Fibroblast of lung (primary cell): ENCODE measurements at regions not wholly inside any gene's neighbourhood (a gene's known extent, or its start where the extent isn't known, plus 50 kb on each side); places are given as distances from the start of the nearest gene placed in this dataset.
"Not testable (repeated sequence)": the region's sequence is repeated elsewhere in the genome, so short reads cannot be mapped to it uniquely, and the experiment has no call there.

ENCODE experiments used
- DNase-seq, 2 donors: peaks; one replicate each; pipeline versions ENCODE4 v3.0.0 to v3.0.0-alpha.2; 2010; ENCODE audit warnings: low read depth in 2 of 2
- H2AFZ ChIP-seq: 2 replicates; pipeline ENCODE4 v1.5.1; 2012; ENCODE audit warnings: low read length, control low read depth, inconsistent platforms
- H3K27ac ChIP-seq: 2 replicates; pipeline ENCODE4 v1.5.1; 2011; ENCODE audit warnings: low read length, control low read depth; ENCODE audit not compliant: insufficient read depth
- H3K27me3 ChIP-seq: 2 replicates; pipeline ENCODE4 v1.5.1; 2011; ENCODE audit warnings: mild to moderate bottlenecking, low read length; ENCODE audit not compliant: control insufficient read depth, insufficient read depth
- H3K36me3 ChIP-seq: 2 replicates; pipeline ENCODE4 v1.5.1; 2011; ENCODE audit warnings: low read length; ENCODE audit not compliant: control insufficient read depth, insufficient read depth
- H3K4me1 ChIP-seq: 2 replicates; pipeline ENCODE4 v1.5.1; 2011; ENCODE audit warnings: low read length; ENCODE audit not compliant: control insufficient read depth, insufficient read depth; ENCODE audit errors: extremely low read depth
- H3K4me2 ChIP-seq: 2 replicates; pipeline ENCODE4 v1.5.1; 2011; ENCODE audit warnings: low read length, control low read depth; ENCODE audit not compliant: insufficient read depth; ENCODE audit errors: extremely low read depth
- H3K4me3 ChIP-seq, 4 experiments: fragments of 200-600 bp in 1 of 4; sonication (generic) in 1 of 4; replicated peaks in 1 of 4; 2 replicates each; pipeline ENCODE4 v1.5.1; 2011 to 2016; ENCODE audit warnings: low read length in 4 of 4, low read depth in 3 of 4, mild to moderate bottlenecking in 3 of 4, control low read depth in 2 of 4, inconsistent platforms in 1 of 4, mixed read lengths in 1 of 4; ENCODE audit not compliant: insufficient read depth in 1 of 4; ENCODE audit errors: control extremely low read depth in 1 of 4
- H3K79me2 ChIP-seq: 2 replicates; pipeline ENCODE4 v1.5.1; 2012; ENCODE audit warnings: mild to moderate bottlenecking, low read length, inconsistent platforms; ENCODE audit not compliant: control insufficient read depth, insufficient read depth
- H3K9ac ChIP-seq: 2 replicates; pipeline ENCODE4 v1.5.1; 2011; ENCODE audit warnings: mild to moderate bottlenecking, low read length, control low read depth; ENCODE audit not compliant: insufficient read depth
- H3K9me3 ChIP-seq: 2 replicates; pipeline ENCODE4 v1.5.1; 2012; ENCODE audit warnings: low read depth, low read length; ENCODE audit not compliant: control insufficient read depth, insufficient read depth
- H4K20me1 ChIP-seq: 2 replicates; pipeline ENCODE4 v1.5.1; 2011; ENCODE audit warnings: low read length; ENCODE audit not compliant: control insufficient read depth, insufficient read depth; ENCODE audit errors: extremely low read depth

DNA sequence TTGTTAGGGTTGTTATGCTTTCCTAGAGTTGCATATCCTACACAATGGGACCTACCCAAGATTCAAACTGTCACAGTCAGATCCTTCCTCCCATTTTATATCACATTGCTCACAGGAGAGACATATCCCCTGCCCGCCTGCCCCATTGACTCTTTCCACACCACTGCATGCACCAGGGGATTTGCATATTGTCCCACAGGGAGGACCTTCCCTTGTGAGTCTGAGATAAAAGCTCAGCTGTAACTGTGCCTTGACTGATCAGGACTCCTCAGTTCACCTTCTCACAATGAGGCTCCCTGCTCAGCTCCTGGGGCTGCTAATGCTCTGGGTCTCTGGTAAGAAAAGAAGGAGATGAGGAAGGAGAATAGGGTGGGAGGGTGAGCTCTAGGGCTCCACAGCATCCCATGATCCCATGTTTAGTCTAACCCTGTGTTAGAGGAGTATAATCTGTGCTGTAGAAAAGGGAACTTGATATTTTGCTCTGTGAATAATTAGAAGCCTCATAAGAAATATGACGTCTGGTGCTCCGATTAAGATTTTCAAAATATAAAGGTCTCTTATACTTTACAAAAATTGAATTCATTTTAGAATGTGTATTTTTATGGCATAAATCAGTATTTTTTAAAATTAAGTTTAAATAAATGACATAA lies 1268.4 kb downstream of the RPIA start:
- H3K79me2 ChIP-seq, H2AFZ ChIP-seq, H3K9me3 ChIP-seq, H3K9ac ChIP-seq, H4K20me1 ChIP-seq, H3K4me2 ChIP-seq, H3K27me3 ChIP-seq, H3K4me3 ChIP-seq, H3K27ac ChIP-seq, H3K36me3 ChIP-seq, DNase-seq, H3K4me1 ChIP-seq: not testable (repeated sequence)

DNA sequence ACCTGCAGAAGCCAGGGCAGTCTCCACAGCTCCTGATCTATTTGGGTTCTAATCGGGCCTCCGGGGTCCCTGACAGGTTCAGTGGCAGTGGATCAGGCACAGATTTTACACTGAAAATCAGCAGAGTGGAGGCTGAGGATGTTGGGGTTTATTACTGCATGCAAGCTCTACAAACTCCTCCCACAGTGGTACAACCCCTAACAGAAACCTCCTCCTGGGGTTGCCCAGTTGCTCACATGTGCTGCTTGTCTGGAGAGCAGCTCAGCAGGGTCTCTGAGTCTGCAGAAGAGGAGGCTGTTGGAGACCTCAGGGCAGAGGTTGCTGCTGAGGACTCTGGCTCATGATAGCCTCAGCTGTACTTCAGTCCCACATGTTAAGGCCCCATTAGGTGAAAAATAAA lies 1269.1 kb downstream of the RPIA start:
- not testable (repeated sequence) for H3K9ac ChIP-seq, H3K4me1 ChIP-seq, H3K27ac ChIP-seq, H3K36me3 ChIP-seq, H3K79me2 ChIP-seq, DNase-seq, H3K27me3 ChIP-seq, H2AFZ ChIP-seq, H4K20me1 ChIP-seq, H3K4me2 ChIP-seq, H3K4me3 ChIP-seq, H3K9me3 ChIP-seq

DNA sequence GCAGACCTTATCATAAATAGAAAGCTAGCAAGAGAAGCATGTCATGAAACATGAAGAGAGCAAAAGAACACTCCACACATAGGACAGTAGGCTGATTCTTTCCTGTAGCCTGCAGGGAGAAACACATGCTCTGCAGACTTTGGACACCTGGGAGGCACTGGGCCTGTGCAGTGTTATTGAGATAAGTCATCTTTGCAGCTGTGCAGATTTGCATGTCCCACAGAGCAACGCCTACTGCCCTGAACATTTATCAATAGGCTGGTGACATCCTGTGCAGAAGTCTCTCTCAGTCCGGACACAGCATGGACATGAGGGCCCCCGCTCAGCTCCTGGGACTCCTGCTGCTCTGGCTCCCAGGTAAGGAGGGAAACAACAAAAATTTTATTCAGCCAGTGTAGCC lies 1277.1 kb downstream of the RPIA start:
- H3K9me3 ChIP-seq, H4K20me1 ChIP-seq, H3K36me3 ChIP-seq, H3K4me3 ChIP-seq, H3K27me3 ChIP-seq, H3K4me1 ChIP-seq, H3K9ac ChIP-seq, H3K4me2 ChIP-seq, H2AFZ ChIP-seq, H3K27ac ChIP-seq, DNase-seq, H3K79me2 ChIP-seq: not testable (repeated sequence)

DNA sequence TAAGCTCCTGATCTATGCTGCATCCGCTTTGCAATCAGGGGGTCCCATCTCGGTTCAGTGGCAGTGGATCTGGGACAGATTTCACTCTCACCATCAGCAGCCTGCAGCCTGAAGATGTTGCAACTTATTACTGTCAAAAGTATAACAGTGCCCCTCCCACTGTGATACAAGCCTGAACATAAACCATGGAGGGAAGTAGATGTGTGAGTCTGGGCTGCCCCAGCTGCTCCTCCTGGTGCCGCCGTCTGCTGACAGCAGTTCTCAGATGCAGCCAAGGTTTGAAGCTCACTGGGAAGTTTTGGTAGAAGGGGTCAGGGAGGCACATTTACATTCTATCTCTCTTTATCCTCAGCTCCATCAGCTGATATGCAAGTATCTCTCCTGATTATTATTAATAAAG lies 1277.7 kb downstream of the RPIA start:
- H3K4me3 ChIP-seq, H3K4me2 ChIP-seq, H3K27me3 ChIP-seq, H3K9me3 ChIP-seq, H3K27ac ChIP-seq, H3K9ac ChIP-seq, H4K20me1 ChIP-seq, H2AFZ ChIP-seq, H3K79me2 ChIP-seq, H3K36me3 ChIP-seq, H3K4me1 ChIP-seq: not testable (repeated sequence)
- peak in 1 of 2 donors; percentile 1 for DNase-seq

DNA sequence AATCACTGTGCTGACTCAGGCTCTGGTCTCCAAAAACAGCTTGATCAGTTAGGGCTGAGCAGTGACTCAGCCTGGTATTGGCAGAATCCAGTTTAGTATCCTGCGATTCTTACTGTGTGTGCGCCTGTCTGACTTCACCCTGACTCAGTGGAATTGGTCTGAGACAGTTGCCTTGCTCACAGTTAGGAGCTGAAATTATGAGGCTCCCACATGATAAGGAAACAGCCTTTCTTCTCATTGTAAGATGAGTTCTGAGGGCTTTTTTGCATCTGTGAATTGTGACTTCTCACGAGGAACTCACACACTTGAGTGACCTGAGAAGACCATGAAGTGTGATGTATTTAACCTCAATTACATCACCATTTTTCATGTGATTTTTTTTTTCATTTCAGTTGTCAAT lies 1282.4 kb downstream of the RPIA start:
- not testable (repeated sequence) for H3K9me3 ChIP-seq, H3K36me3 ChIP-seq, H3K4me3 ChIP-seq, H3K9ac ChIP-seq, H4K20me1 ChIP-seq, H3K4me2 ChIP-seq, H3K79me2 ChIP-seq, H3K27ac ChIP-seq, H3K4me1 ChIP-seq, H3K27me3 ChIP-seq, H2AFZ ChIP-seq
- peak; percentile 4 to 33 for DNase-seq

DNA sequence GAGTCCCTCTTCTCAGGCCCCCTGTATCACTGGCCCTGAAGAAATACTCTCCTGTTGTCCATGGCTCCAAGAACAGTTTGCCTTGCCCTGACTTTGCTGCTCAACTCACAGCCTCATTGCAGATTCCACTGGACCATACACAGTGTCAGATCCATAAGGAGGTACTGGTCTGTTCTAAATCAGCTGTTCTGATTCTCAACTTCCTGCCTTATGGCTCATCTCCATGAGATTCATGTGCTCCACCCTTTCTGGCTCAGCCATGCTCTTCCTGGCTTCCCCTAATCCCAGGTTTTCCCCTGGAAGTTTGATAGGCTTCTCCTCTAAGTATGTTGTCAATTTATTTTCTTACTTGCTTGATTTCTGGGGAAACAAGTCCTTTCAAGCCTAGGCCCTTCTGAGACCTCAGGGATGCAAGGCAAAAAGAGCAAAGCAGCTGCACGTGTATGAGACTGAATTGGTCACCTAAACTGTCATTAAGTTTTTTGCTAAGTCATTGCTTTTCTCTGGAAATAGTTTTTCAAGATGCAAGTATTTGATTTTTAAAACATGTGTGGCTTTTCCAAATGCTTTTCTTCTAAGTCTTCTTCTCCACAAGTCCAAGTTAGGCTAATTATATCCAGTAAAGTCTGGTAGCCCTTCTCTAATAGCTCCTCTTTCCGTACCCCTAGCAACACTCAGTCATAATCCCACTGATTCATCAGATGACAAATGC lies 1288.5 kb downstream of the RPIA start:
- not testable (repeated sequence) for H3K79me2 ChIP-seq, H3K4me3 ChIP-seq, H3K9me3 ChIP-seq, H4K20me1 ChIP-seq, H2AFZ ChIP-seq, H3K9ac ChIP-seq, H3K4me1 ChIP-seq, H3K4me2 ChIP-seq, H3K27me3 ChIP-seq, H3K36me3 ChIP-seq, DNase-seq, H3K27ac ChIP-seq

DNA sequence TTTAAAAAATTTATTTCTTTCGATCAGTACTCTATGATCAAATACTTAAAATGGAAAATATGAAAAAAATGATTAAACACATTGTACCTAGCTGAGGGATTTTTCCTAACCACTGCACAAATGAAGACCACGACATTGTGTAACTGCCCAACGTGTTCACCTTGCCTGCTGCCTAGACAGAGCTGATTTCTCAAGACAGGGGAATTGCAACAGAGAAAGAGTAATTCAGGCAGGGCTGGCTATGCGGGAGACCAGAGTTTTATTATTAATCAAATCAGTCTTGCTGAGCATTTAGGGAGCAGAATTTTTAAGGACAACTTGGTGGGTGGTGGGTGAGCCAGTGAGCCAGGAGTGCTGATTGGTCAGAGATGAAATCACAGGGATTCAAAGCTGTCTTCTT lies 1290.8 kb downstream of the RPIA start:
- not testable (repeated sequence) for H3K4me2 ChIP-seq, H4K20me1 ChIP-seq, H3K27ac ChIP-seq, H3K27me3 ChIP-seq, H3K4me1 ChIP-seq, H3K79me2 ChIP-seq, H3K9ac ChIP-seq, H2AFZ ChIP-seq, H3K36me3 ChIP-seq, H3K9me3 ChIP-seq, H3K4me3 ChIP-seq, DNase-seq
